ENCODE measurements at regions not wholly inside any gene's neighbourhood (a gene's known extent, or its start where the extent isn't known, plus 50 kb on each side); places are given as distances from the start of the nearest gene placed in this dataset.
"Not testable (repeated sequence)": the region's sequence is repeated elsewhere in the genome, so short reads cannot be mapped to it uniquely, and the experiment has no call there.

GRCh38 chr9:85487872-85488271 is 253.9 kb downstream of the AGTPBP1 start:
- DNase-seq, result no peak

- no peak for DNase-seq
Measured at GRCh38 chr9:85484235-85484634, 257.5 kb downstream of the AGTPBP1 start.

- no peak for DNase-seq
Measured at GRCh38 chr9:85483208-85483607, 258.5 kb downstream of the AGTPBP1 start.

- no peak for DNase-seq
Measured at GRCh38 chr9:85479305-85479704, 262.4 kb downstream of the AGTPBP1 start.

GRCh38 chr9:85478847-85479246 is 262.9 kb downstream of the AGTPBP1 start:
- no peak for DNase-seq

GRCh38 chr9:85474896-85475295 is 266.9 kb downstream of the AGTPBP1 start:
- DNase-seq, result not testable (repeated sequence)

- no peak for DNase-seq
Measured at GRCh38 chr9:85471791-85472190, 270.0 kb downstream of the AGTPBP1 start.

GRCh38 chr9:85469041-85469440 is 272.7 kb downstream of the AGTPBP1 start:
- no peak for DNase-seq

GRCh38 chr9:85466834-85467233 is 274.9 kb downstream of the AGTPBP1 start:
- DNase-seq, result no peak

GRCh38 chr9:85458114-85458864 is 283.5 kb downstream of the AGTPBP1 start:
- not testable (repeated sequence) for DNase-seq

- DNase-seq, result no peak
Measured at GRCh38 chr9:85453850-85454249, 287.9 kb downstream of the AGTPBP1 start.

GRCh38 chr9:85452841-85453240 is 288.9 kb downstream of the AGTPBP1 start:
- no peak for DNase-seq

- no peak for DNase-seq
Measured at GRCh38 chr9:85451680-85452079, 290.1 kb downstream of the AGTPBP1 start.

- DNase-seq, result no peak
Measured at GRCh38 chr9:85445887-85446286, 295.9 kb downstream of the AGTPBP1 start.

GRCh38 chr9:85444243-85444642 is 297.5 kb downstream of the AGTPBP1 start:
- DNase-seq, result no peak

- DNase-seq, result no peak
Measured at GRCh38 chr9:85443190-85443598, 298.6 kb downstream of the AGTPBP1 start.

- DNase-seq, result no peak
Measured at GRCh38 chr9:85439791-85440190, 302.0 kb downstream of the AGTPBP1 start.

- not testable (repeated sequence) for DNase-seq
Measured at GRCh38 chr9:85433956-85434355, 307.8 kb downstream of the AGTPBP1 start.

GRCh38 chr9:85433551-85433950 is 308.2 kb downstream of the AGTPBP1 start:
- DNase-seq, result not testable (repeated sequence)

- DNase-seq, result no peak
Measured at GRCh38 chr9:85433046-85433445, 308.7 kb downstream of the AGTPBP1 start.

- no peak for DNase-seq
Measured at GRCh38 chr9:85432599-85432998, 309.2 kb downstream of the AGTPBP1 start.

- peak; percentile 20 for DNase-seq
Measured at GRCh38 chr9:85431339-85432102, 310.2 kb downstream of the AGTPBP1 start.

GRCh38 chr9:85430659-85431338 is 311.0 kb downstream of the AGTPBP1 start:
- no peak for DNase-seq
